ENCODE measurements at regions not wholly inside any gene's neighbourhood (a gene's known extent, or its start where the extent isn't known, plus 50 kb on each side); places are given as distances from the start of the nearest gene placed in this dataset.

DNA sequence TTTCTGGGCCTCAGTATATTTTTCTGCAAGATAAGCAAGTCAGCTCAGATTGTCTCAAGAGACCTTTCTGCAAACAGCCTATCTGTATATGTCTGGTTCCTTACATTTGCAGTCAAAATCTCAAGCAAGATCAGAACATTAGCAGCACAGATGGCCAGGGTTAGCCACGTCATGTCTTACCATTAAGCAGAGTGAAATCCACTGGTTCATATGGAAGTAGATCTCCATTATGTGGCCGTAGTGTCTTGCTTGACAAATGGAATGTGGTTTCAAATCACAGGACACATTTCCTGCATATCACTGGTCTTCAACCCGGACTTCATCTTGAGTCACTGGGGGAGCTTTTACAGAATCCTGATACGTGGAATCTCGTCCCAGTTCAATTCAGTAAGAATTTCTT is 500.2 kb downstream of the FBXO15 start:
- TF ChIP-seq EZH2 (IDR thresholded peaks at IDR 0.05; ENCODE audit: borderline replicate concordance, control insufficient read depth, low read depth, low read length) (no peak), CBFB (IDR thresholded peaks at IDR 0.05; ENCODE audit: low read depth) (no peak), CHD2 (IDR thresholded peaks at IDR 0.05; ENCODE audit: borderline replicate concordance, low read depth, low read length) (no peak), CHD4 (IDR thresholded peaks at IDR 0.05) (no peak), CEBPB (IDR thresholded peaks at IDR 0.05; ENCODE audit: borderline replicate concordance in 1 of 2, low read depth in 2 of 2, low read length in 2 of 2) (no peak), HDAC2 (IDR thresholded peaks at IDR 0.05) (no peak)
- TF ChIP-seq, protein P1, sequence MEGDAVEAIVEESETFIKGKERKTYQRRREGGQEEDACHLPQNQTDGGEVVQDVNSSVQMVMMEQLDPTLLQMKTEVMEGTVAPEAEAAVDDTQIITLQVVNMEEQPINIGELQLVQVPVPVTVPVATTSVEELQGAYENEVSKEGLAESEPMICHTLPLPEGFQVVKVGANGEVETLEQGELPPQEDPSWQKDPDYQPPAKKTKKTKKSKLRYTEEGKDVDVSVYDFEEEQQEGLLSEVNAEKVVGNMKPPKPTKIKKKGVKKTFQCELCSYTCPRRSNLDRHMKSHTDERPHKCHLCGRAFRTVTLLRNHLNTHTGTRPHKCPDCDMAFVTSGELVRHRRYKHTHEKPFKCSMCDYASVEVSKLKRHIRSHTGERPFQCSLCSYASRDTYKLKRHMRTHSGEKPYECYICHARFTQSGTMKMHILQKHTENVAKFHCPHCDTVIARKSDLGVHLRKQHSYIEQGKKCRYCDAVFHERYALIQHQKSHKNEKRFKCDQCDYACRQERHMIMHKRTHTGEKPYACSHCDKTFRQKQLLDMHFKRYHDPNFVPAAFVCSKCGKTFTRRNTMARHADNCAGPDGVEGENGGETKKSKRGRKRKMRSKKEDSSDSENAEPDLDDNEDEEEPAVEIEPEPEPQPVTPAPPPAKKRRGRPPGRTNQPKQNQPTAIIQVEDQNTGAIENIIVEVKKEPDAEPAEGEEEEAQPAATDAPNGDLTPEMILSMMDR (IDR thresholded peaks at IDR 0.05 in 2 of 3, conservative IDR thresholded peaks at IDR 0.05 in 1 of 3; ENCODE audit: control insufficient read depth in 2 of 3, extremely low read depth in 1 of 3, insufficient read depth in 1 of 3, low read depth in 3 of 3, low read length in 3 of 3) = no peak
- TF ChIP-seq, protein P2, sequence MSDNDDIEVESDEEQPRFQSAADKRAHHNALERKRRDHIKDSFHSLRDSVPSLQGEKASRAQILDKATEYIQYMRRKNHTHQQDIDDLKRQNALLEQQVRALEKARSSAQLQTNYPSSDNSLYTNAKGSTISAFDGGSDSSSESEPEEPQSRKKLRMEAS (IDR thresholded peaks at IDR 0.05; ENCODE audit: low read depth, low read length) = no peak
